ENCODE measurements at regions not wholly inside any gene's neighbourhood (a gene's known extent, or its start where the extent isn't known, plus 50 kb on each side); places are given as distances from the start of the nearest gene placed in this dataset.
A peak's percentile ranks its signal among the peaks of the same experiment; 100 is the strongest.

DNA sequence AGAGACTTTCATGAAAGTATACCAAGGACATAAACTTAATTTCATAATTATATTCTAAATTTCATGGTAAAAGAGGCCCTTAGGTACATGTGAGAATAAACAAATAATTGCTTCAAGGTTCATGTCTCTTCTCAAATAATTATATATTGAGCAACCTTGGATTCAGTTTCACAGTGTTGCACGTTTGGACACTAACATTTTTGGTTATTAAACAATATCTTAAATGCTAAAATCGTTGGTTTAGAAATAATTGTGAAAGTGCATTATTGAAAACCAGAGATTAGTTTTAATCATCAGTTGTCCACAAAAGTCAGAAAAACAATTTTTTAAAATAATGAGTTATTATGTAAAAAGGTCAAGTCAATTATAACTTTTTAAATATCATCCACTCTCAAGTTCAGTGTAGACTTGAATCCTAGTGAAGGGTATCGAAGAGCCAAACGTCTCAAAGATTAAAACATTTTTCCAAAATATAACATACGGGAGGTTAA lies 227.1 kb upstream of the DEFB112 start:
- intact Hi-C loops (cut with DNase I; ENCODE audit: low total_unique reads) = no loop called here
- Histone ChIP-seq H3K27ac (no peak overlapping the region), H3K36me3 (no peaks in the 10 kb centered on the region), H3K27me3 (no peaks in the 10 kb centered on the region), H3K4me1 (no peaks in the 10 kb centered on the region), H3K4me3 (no peak overlapping the region), H3K9me3 (no peaks in the 10 kb centered on the region)
- 53 to 68% (median 62%) methylated on average over 5 of the region's 5 CpGs for WGBS, 5 donors
- DNase-seq = no peak
- no peak for TF ChIP-seq POLR2A (IDR thresholded peaks at IDR 0.05)
- TF ChIP-seq EP300 (IDR thresholded peaks at IDR 0.05) = no peak
- TF ChIP-seq, protein P1, sequence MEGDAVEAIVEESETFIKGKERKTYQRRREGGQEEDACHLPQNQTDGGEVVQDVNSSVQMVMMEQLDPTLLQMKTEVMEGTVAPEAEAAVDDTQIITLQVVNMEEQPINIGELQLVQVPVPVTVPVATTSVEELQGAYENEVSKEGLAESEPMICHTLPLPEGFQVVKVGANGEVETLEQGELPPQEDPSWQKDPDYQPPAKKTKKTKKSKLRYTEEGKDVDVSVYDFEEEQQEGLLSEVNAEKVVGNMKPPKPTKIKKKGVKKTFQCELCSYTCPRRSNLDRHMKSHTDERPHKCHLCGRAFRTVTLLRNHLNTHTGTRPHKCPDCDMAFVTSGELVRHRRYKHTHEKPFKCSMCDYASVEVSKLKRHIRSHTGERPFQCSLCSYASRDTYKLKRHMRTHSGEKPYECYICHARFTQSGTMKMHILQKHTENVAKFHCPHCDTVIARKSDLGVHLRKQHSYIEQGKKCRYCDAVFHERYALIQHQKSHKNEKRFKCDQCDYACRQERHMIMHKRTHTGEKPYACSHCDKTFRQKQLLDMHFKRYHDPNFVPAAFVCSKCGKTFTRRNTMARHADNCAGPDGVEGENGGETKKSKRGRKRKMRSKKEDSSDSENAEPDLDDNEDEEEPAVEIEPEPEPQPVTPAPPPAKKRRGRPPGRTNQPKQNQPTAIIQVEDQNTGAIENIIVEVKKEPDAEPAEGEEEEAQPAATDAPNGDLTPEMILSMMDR (IDR thresholded peaks at IDR 0.05) = no peak
- no peak for TF ChIP-seq POLR2AphosphoS5 (IDR thresholded peaks at IDR 0.05)

DNA sequence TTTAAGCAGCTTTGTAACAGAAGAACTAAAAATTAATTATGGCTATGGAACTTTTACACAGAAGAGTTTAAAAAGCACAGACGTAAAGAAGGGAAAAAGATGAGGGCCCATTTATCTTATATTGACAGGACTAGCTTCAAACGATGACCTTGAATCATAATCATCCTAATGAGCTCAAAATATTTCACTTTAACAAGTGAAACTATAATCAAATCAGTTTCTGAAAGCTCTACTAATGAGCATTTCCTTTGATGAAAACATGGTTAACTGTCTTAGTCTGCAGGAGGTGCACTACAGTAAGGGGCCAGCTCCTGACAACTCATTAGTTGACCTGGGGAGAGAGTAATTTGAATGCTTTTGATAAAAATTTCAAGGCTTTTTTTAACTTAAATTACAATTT lies 228.0 kb upstream of the DEFB112 start:
- Histone ChIP-seq H3K27me3 (no peaks in the 10 kb centered on the region), H3K36me3 (no peaks in the 10 kb centered on the region), H3K4me1 (no peaks in the 10 kb centered on the region), H3K4me3 (no peak overlapping the region), H3K27ac (no peak overlapping the region), H3K9me3 (no peaks in the 10 kb centered on the region)
- no peak for DNase-seq
- TF ChIP-seq POLR2AphosphoS5 (IDR thresholded peaks at IDR 0.05) (no peak), POLR2A (IDR thresholded peaks at IDR 0.05) (no peak), EP300 (IDR thresholded peaks at IDR 0.05) (no peak)
- TF ChIP-seq, protein P1 (IDR thresholded peaks at IDR 0.05) = no peak
- intact Hi-C loops (cut with DNase I; ENCODE audit: low total_unique reads) = no loop called here
- 37 to 52% (median 40%) methylated on average over 2 of the region's 2 CpGs for WGBS, 5 donors

DNA sequence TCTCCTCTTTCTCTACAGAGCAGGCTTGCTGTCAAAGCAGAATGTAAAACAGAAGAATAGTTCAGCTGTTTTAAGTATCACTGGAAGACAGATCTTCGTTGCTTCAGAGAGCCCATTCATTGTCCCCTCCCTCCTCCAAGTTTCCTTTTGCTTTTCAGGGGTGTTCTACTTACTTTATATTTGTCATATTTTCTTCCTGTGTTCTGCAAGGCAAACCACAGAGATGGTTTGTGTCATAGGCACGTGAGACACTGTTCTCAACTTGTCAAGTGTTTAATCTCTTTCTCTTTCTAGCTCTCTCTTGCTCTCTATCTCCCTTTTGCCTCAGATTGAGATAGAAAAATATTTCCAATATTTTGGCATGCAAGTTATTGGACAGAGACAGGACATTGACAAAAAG lies 228.9 kb upstream of the DEFB112 start:
- H3K4me3 ChIP-seq = no peak overlapping the region
- H3K36me3 ChIP-seq = no peaks in the 10 kb centered on the region
- intact Hi-C loops (cut with DNase I; ENCODE audit: low total_unique reads) = no loop called here
- 22 to 26% (median 25%) methylated on average over 2 of the region's 2 CpGs for WGBS, 5 donors
- H3K27me3 ChIP-seq = no peaks in the 10 kb centered on the region
- H3K4me1 ChIP-seq = no peaks in the 10 kb centered on the region
- no peak overlapping the region for H3K27ac ChIP-seq
- peak in 1 of 2 donors; percentile 9 for DNase-seq
- TF ChIP-seq, protein P1 (IDR thresholded peaks at IDR 0.05) = no peak
- TF ChIP-seq EP300 (IDR thresholded peaks at IDR 0.05) = no peak
- no peak for TF ChIP-seq POLR2A (IDR thresholded peaks at IDR 0.05)
- no peak for TF ChIP-seq POLR2AphosphoS5 (IDR thresholded peaks at IDR 0.05)
- H3K9me3 ChIP-seq = no peaks in the 10 kb centered on the region

DNA sequence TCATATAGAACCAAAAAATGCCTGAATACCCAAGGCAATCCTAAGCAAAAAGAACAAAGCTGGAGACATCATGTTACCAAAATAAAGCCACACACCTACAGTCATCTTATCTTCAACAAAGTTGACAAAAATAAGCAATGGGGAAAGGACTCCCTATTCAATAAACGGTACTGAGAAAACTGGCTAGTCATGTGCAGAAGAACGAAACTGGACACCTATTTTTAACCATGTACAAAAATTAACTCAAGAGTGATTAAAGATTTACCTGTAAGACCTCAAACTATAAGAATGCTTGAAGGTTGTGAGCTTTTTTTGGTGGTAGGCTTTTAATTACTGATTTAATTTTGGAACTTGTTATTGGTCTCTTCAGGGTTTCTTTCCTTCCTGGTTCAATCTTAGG lies 236.0 kb upstream of the DEFB112 start:
- no peaks in the 10 kb centered on the region for H3K4me1 ChIP-seq
- intact Hi-C loops (cut with DNase I; ENCODE audit: low total_unique reads) = no loop called here
- 32 to 72% (median 43%) methylated on average over 2 of the region's 2 CpGs for WGBS, 5 donors
- no peaks in the 10 kb centered on the region for H3K36me3 ChIP-seq
- DNase-seq = no peak
- no peaks in the 10 kb centered on the region for H3K27me3 ChIP-seq
- no peak overlapping the region for H3K27ac ChIP-seq
- TF ChIP-seq EP300 (IDR thresholded peaks at IDR 0.05) = no peak
- TF ChIP-seq POLR2A (IDR thresholded peaks at IDR 0.05) = no peak
- no peak for TF ChIP-seq POLR2AphosphoS5 (IDR thresholded peaks at IDR 0.05)
- TF ChIP-seq, protein P1 (IDR thresholded peaks at IDR 0.05) = no peak
- no peaks in the 10 kb centered on the region for H3K9me3 ChIP-seq
- H3K4me3 ChIP-seq = no peak overlapping the region

Data from stomach (tissue), 8 donors.